ENCODE measurements at regions not wholly inside any gene's neighbourhood (a gene's known extent, or its start where the extent isn't known, plus 50 kb on each side); places are given as distances from the start of the nearest gene placed in this dataset.
"Not testable (repeated sequence)": the region's sequence is repeated elsewhere in the genome, so short reads cannot be mapped to it uniquely, and the experiment has no call there.

DNA sequence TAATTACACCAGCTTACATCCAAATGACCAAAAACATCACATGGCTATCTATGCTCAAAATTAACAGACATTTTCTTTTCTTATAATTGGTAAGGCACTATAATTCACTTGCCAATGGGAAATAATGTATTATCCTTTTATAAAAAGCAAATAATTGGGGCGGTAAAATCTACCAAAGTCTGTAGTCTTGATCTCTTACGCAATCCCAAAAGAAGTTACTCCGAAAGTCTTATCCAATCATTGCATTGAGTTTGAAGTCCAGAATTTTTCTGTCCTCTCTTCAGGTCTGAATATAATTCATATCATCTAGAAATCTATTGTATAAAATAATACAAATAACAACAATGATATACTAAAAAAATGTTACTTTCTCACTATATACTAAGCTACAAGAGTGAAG lies 273.3 kb upstream of the CADM2 start:
- intact Hi-C loops (cut with DNase I), result no loop called here
- no peaks in the 10 kb centered on the region for H3K36me3 ChIP-seq
- WGBS, 2 donors, result 91 to 99% methylated on average over 3 of the region's 3 CpGs
- no peak for DNase-seq
- H3K4me3 ChIP-seq, result no peak overlapping the region
- H3K27ac ChIP-seq, result no peak overlapping the region
- H3K27me3 ChIP-seq, result no peaks in the 10 kb centered on the region
- TF ChIP-seq, protein P1, sequence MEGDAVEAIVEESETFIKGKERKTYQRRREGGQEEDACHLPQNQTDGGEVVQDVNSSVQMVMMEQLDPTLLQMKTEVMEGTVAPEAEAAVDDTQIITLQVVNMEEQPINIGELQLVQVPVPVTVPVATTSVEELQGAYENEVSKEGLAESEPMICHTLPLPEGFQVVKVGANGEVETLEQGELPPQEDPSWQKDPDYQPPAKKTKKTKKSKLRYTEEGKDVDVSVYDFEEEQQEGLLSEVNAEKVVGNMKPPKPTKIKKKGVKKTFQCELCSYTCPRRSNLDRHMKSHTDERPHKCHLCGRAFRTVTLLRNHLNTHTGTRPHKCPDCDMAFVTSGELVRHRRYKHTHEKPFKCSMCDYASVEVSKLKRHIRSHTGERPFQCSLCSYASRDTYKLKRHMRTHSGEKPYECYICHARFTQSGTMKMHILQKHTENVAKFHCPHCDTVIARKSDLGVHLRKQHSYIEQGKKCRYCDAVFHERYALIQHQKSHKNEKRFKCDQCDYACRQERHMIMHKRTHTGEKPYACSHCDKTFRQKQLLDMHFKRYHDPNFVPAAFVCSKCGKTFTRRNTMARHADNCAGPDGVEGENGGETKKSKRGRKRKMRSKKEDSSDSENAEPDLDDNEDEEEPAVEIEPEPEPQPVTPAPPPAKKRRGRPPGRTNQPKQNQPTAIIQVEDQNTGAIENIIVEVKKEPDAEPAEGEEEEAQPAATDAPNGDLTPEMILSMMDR (IDR thresholded peaks at IDR 0.05), result no peak
- no peak for ATAC-seq
- peaks cover 0 to 22% (median 2%) of the 10 kb centered on the region in 11 donors for H3K9me3 ChIP-seq
- H3K4me1 ChIP-seq, result no peaks in the 10 kb centered on the region

DNA sequence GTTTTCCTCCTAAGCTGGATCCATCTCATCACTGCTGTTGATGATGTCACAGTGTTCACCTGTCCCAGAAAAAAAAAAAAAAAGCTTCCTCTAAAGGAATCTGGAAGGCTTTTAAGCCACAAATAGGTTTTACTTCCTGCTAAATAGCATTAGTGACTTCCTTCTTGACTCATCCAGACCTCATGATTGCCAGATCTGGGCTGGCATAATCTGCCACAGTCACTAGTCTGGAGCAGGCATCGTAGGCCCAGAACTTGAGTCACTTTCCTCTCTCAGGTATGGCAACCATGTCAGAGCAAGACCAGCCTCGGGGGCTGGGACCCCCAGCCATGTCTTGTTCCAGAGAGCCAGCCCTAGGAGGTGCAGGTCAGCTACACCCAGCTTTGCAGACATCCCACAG lies 266.5 kb upstream of the CADM2 start:
- intact Hi-C loops (cut with DNase I), result no loop called here
- TF ChIP-seq, protein P1 (IDR thresholded peaks at IDR 0.05), result no peak
- Histone ChIP-seq H3K36me3 (no peaks in the 10 kb centered on the region), H3K27me3 (no peaks in the 10 kb centered on the region), H3K9me3 (peaks cover 0 to 4% (median 0%) of the 10 kb centered on the region in 11 donors), H3K4me3 (no peak overlapping the region), H3K27ac (no peak overlapping the region), H3K4me1 (no peaks in the 10 kb centered on the region)
- DNase-seq (no peak), ATAC-seq (no peak)
- 49 to 58% methylated on average over 2 of the region's 2 CpGs for WGBS, 2 donors

DNA sequence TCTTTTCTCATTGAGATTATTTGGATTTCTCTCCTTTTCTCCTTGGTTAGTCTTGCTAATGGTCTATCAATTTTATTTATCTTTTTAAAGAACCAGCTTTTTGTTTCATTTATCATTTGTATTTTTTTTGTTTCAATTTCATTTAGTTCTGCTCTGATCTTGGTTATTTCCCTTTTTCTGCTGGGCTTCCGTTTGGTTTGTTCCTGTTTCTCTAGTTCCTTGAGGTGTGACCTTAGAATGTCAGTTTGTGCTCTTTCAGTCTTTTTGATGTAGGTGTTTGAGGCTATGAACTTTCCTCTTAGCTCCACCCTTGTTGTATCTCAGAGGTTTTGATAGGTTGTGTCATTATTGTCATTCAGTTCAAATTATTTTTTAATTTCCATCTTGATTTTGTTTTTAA lies 248.5 kb upstream of the CADM2 start:
- peak overlapping the region in 1 of 10 donors; percentile 42 for H3K27ac ChIP-seq
- H3K4me1 ChIP-seq; intact Hi-C loops (cut with DNase I); DNase-seq; H3K36me3 ChIP-seq; ATAC-seq; H3K4me3 ChIP-seq; H3K27me3 ChIP-seq: not testable (repeated sequence)
- WGBS, 2 donors, result 57 to 69% methylated on average over 1 of the region's 1 CpG
- peaks cover 0 to 21% (median 0%) of the 10 kb centered on the region in 11 donors for H3K9me3 ChIP-seq

DNA sequence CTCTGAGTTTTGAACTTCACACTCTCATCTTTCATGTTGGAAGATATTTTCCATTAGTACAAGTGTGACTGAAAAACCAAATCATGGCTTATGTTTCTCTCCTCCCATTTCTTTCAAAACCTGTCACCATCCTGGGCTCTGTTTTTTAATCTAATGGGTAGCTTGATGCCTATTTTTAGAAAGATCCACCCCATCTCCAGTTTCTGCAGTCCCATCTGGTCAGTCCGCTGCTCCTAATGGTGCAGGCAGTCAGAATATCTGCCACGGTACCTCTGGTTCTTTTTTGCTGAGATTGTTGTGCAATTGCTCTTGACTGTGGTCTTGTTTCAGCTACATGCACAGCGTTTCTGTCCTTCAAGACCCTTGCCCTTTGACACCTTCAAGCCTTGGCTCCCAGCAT lies 240.9 kb upstream of the CADM2 start:
- DNase-seq (no peak), ATAC-seq (no peak)
- H3K9me3 ChIP-seq, result peaks cover 0 to 11% (median 0%) of the 10 kb centered on the region in 11 donors
- H3K27ac ChIP-seq, result no peak overlapping the region
- no peaks in the 10 kb centered on the region for H3K36me3 ChIP-seq
- H3K27me3 ChIP-seq, result no peaks in the 10 kb centered on the region
- WGBS, 2 donors, result 59 to 68% methylated on average over 3 of the region's 3 CpGs
- intact Hi-C loops (cut with DNase I), result no loop called here
- TF ChIP-seq, protein P1 (IDR thresholded peaks at IDR 0.05), result no peak
- no peak overlapping the region for H3K4me3 ChIP-seq
- no peaks in the 10 kb centered on the region for H3K4me1 ChIP-seq

DNA sequence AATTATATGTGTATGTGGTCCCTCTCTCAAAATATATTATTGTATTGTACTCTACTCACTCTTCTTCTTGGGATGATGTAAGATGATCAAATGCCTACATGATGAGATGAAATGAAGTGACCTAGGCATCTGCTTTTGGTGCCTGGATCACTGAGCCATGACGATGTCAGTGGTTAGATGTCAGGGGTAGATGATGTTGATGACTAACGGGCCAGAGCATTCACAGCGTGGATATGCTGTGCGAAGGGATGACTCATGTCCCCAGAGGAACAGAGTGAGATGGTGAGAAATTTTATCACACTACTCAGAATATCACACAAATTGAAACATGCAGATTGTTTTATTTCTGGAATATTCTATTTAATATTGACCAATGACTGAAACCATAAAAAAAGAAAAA lies 233.9 kb upstream of the CADM2 start:
- no peak for ATAC-seq
- peaks cover 0 to 3% (median 0%) of the 10 kb centered on the region in 11 donors for H3K9me3 ChIP-seq
- intact Hi-C loops (cut with DNase I), result no loop called here
- H3K4me3 ChIP-seq, result no peak overlapping the region
- TF ChIP-seq, protein P1 (IDR thresholded peaks at IDR 0.05), result no peak
- WGBS, 2 donors, result 49 to 67% methylated on average over 4 of the region's 4 CpGs
- no peak overlapping the region for H3K27ac ChIP-seq
- H3K4me1 ChIP-seq, result no peaks in the 10 kb centered on the region
- no peaks in the 10 kb centered on the region for H3K36me3 ChIP-seq
- H3K27me3 ChIP-seq, result no peaks in the 10 kb centered on the region
- no peak for DNase-seq
